ENCODE measurements at regions not wholly inside any gene's neighbourhood (a gene's known extent, or its start where the extent isn't known, plus 50 kb on each side); places are given as distances from the start of the nearest gene placed in this dataset.

- POLR2A ChIA-PET = no interaction called here
- TF ChIP-seq CTCF (IDR thresholded peaks at IDR 0.05; ENCODE audit: control extremely low read depth, extremely low read depth, low read depth, missing control alignments) = no peak
- CTCF ChIA-PET = no interaction called here
- no peak for DNase-seq (ENCODE audit: extremely low spot score)
These were observed 397.8 kb downstream of the SLC4A3 start for GRCh38 chr2:220025207-220025606.

GRCh38 chr2:220029013-220029412 is 401.6 kb downstream of the SLC4A3 start:
- POLR2A ChIA-PET = no interaction called here
- no peak for DNase-seq (ENCODE audit: extremely low spot score)
- CTCF ChIA-PET = no interaction called here
- no peak for TF ChIP-seq CTCF (IDR thresholded peaks at IDR 0.05; ENCODE audit: control extremely low read depth, extremely low read depth, low read depth, missing control alignments)

- TF ChIP-seq CTCF (IDR thresholded peaks at IDR 0.05; ENCODE audit: control extremely low read depth, extremely low read depth, low read depth, missing control alignments) = no peak
These were observed 406.1 kb downstream of the SLC4A3 start for GRCh38 chr2:220033546-220033945.

GRCh38 chr2:220034426-220035130 is 407.1 kb downstream of the SLC4A3 start:
- no peak for TF ChIP-seq CTCF (IDR thresholded peaks at IDR 0.05; ENCODE audit: control extremely low read depth, extremely low read depth, low read depth, missing control alignments)
- POLR2A ChIA-PET = no interaction called here
- CTCF ChIA-PET = interaction anchor here (0.9 kb wide), 1 partner anchor 75 kb away, joined by 3 read pairs; no protein-coding TSS in a partner anchor
- no peak for DNase-seq (ENCODE audit: extremely low spot score)

More at GRCh38 chr2:220033546-220033945, 406.1 kb downstream of the SLC4A3 start:
- POLR2A ChIA-PET = no interaction called here
- CTCF ChIA-PET = no interaction called here
- no peak for DNase-seq (ENCODE audit: extremely low spot score)

GRCh38 chr2:220036431-220036830 is 409.0 kb downstream of the SLC4A3 start:
- no peak for TF ChIP-seq CTCF (IDR thresholded peaks at IDR 0.05; ENCODE audit: control extremely low read depth, extremely low read depth, low read depth, missing control alignments)
- POLR2A ChIA-PET = no interaction called here
- DNase-seq (ENCODE audit: extremely low spot score) = no peak
- CTCF ChIA-PET = interaction anchor here (0.6 to 1.3 kb wide), 2 partner anchors 10 to 15 kb away, joined by 3 read pairs; no protein-coding TSS in a partner anchor

- POLR2A ChIA-PET = no interaction called here
- DNase-seq (ENCODE audit: extremely low spot score) = no peak
- CTCF ChIA-PET = interaction anchor here (1.2 kb wide), 1 partner anchor 10 kb away, joined by 4 read pairs; no protein-coding TSS in a partner anchor
- no peak for TF ChIP-seq CTCF (IDR thresholded peaks at IDR 0.05; ENCODE audit: control extremely low read depth, extremely low read depth, low read depth, missing control alignments)
These were observed 412.9 kb downstream of the SLC4A3 start for GRCh38 chr2:220040346-220040745.

Data from GM10248 (cell line).